IPS DF 6.9 (cell line): ENCODE measurements at regions not wholly inside any gene's neighbourhood (a gene's known extent, or its start where the extent isn't known, plus 50 kb on each side); places are given as distances from the start of the nearest gene placed in this dataset.

Experiments used
- DNase-seq: peaks from one replicate; pipeline ENCODE4 v3.0.0-alpha.2; 2013; ENCODE audit warnings: low read depth, low spot score
- H3K27ac ChIP-seq: one replicate; pipeline ENCODE4 v1.5.1; 2013; ENCODE audit warnings: low read length, control low read depth
- H3K27me3 ChIP-seq: 2 replicates; pipeline ENCODE4 v1.6.1; 2013; ENCODE audit warnings: mild to moderate bottlenecking, low read length; ENCODE audit not compliant: control insufficient read depth, insufficient read depth
- H3K36me3 ChIP-seq: 2 replicates; pipeline ENCODE4 v1.6.1; 2013; ENCODE audit warnings: low read length; ENCODE audit not compliant: control insufficient read depth, insufficient read depth
- H3K4me1 ChIP-seq: 2 replicates; pipeline ENCODE4 v1.6.1; 2013; ENCODE audit warnings: low read length; ENCODE audit not compliant: control insufficient read depth, insufficient read depth
- H3K4me3 ChIP-seq: 2 replicates; pipeline ENCODE4 v1.5.1; 2013; ENCODE audit warnings: mild to moderate bottlenecking, low read length
- H3K9me3 ChIP-seq: 2 replicates; pipeline ENCODE4 v1.6.1; 2013; ENCODE audit warnings: low read length, inconsistent platforms; ENCODE audit not compliant: control insufficient read depth, insufficient read depth
- WGBS: extraction: QIAGEN DNeasy Blood & Tissue Kit; methylation state at CpG from one replicate; pipeline ENCODE4 v1.1.7; 2013; ENCODE audit warnings: mixed read lengths, missing lambda C conversion rate; ENCODE audit not compliant: insufficient read length, insufficient coverage; 5-methylcytosine and 5-hydroxymethylcytosine counted together

- H3K4me3 ChIP-seq, result no peak overlapping the region
- H3K36me3 ChIP-seq, result no peaks in the 10 kb centered on the region
- no peaks in the 10 kb centered on the region for H3K27me3 ChIP-seq
- H3K9me3 ChIP-seq, result no peaks in the 10 kb centered on the region
- no peak overlapping the region for H3K27ac ChIP-seq
- no peak for DNase-seq
- WGBS, result no CpG with 5 or more reads among the region's 2 CpGs
- no peaks in the 10 kb centered on the region for H3K4me1 ChIP-seq
These were observed 160.8 kb upstream of the LNX1 start for GRCh38 chr4:53752124-53752523.

GRCh38 chr4:53748328-53748772 lies 157.1 kb upstream of the LNX1 start:
- Histone ChIP-seq H3K4me3 (no peak overlapping the region), H3K4me1 (0 out of 2 replicates have a peak, but pooled peaks cover 2% of the 10 kb centered on the region), H3K27ac (no peak overlapping the region), H3K9me3 (no peaks in the 10 kb centered on the region), H3K36me3 (no peaks in the 10 kb centered on the region), H3K27me3 (no peaks in the 10 kb centered on the region)
- no peak for DNase-seq
- WGBS, result no CpG with 5 or more reads among the region's 2 CpGs

GRCh38 chr4:53747401-53747800 lies 156.1 kb upstream of the LNX1 start:
- Histone ChIP-seq H3K9me3 (no peaks in the 10 kb centered on the region), H3K27me3 (no peaks in the 10 kb centered on the region), H3K4me1 (0 out of 2 replicates have a peak, but pooled peaks cover 2% of the 10 kb centered on the region), H3K4me3 (no peak overlapping the region), H3K27ac (no peak overlapping the region), H3K36me3 (no peaks in the 10 kb centered on the region)
- no CpG with 5 or more reads among the region's 5 CpGs for WGBS
- no peak for DNase-seq

- no peak for DNase-seq
These were observed 153.3 kb upstream of the LNX1 start for GRCh38 chr4:53744446-53745160.

DNA sequence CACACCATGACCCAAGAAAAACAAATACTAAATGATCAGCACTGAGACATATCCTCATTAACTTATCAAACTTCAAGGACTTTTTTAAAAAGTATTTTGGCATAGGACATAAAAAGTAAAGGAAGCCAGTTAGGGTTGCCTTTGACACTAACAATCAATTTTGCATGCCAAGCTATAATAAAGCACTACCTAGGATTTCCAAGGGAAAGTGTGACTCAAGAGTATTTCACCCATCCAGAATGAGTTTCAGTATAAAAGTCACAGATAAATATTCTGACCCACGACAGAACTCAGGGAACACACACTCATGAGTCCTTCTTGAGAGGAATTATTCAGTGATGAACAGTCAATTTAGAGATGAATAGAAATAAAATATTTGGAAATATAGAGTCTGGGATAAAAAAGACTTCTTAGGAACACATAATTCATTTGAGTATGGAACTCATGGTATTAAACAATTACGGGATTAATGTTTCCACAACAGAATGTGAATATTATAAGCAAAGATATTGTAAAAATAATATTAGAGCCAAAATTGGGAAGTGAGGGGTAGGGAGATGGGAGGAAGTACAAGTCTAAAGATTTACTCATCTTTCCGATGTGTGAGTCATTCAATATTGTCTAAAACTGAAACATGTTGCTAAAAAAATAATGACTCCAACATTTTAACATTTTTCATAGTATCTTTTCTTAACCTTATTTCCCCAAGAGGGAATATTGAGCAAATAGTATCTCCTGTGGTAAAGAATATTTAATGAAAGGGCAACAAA lies 143.5 kb upstream of the LNX1 start:
- Histone ChIP-seq H3K36me3 (no peaks in the 10 kb centered on the region), H3K9me3 (no peaks in the 10 kb centered on the region), H3K27ac (no peak overlapping the region), H3K4me1 (no peaks in the 10 kb centered on the region), H3K27me3 (no peaks in the 10 kb centered on the region), H3K4me3 (no peak overlapping the region)
- no peak for DNase-seq
- no CpG with 5 or more reads among the region's 3 CpGs for WGBS

More at GRCh38 chr4:53744446-53745160, 153.3 kb upstream of the LNX1 start:
- Histone ChIP-seq H3K27me3 (no peaks in the 10 kb centered on the region), H3K9me3 (no peaks in the 10 kb centered on the region), H3K27ac (no peak overlapping the region), H3K36me3 (no peaks in the 10 kb centered on the region), H3K4me3 (no peak overlapping the region), H3K4me1 (0 out of 2 replicates have a peak, but pooled peaks cover 2% of the 10 kb centered on the region)
- no CpG with 5 or more reads among the region's 4 CpGs for WGBS

DNA sequence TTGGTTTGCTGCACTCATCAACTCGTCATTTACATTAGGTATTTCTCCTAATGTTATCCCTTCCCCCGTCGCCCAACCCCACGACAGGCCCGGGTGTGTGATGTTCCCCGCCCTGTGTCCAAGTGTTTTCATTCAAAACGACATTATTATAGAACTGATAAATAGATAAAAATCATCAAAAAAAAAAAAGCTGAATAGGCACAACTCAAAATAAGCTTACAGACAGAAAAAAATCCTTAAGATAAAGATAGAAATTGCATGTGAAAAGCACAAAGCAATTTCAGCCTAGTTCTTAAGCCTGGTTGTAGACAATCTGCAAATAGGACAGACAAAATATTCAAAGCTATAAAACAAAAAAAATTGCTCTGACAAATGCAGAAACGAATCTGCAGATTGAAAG lies 142.9 kb upstream of the LNX1 start:
- H3K4me3 ChIP-seq, result no peak overlapping the region
- no peaks in the 10 kb centered on the region for H3K9me3 ChIP-seq
- no peak for DNase-seq
- no peaks in the 10 kb centered on the region for H3K36me3 ChIP-seq
- no peak overlapping the region for H3K27ac ChIP-seq
- WGBS, result no CpG with 5 or more reads among the region's 8 CpGs
- no peaks in the 10 kb centered on the region for H3K4me1 ChIP-seq
- H3K27me3 ChIP-seq, result no peaks in the 10 kb centered on the region

DNA sequence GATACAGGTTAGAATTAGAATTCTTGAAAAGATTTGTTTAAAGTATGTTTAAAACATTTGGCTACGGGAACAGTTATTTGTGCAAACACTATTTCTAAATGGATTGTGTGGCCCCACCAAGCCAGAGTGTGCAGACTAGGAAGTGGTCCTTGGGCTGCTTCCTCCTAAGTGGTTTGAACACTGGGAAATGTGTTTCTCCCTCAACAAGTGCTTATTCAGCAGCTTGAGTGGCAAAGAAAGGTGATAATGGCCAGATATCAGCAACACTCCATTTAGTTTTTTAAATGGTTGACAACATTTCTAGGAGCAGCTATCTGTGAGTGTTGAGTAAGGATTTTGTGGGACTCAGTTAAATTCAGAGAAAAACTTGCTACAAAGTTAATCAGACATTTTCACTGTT lies 141.4 kb upstream of the LNX1 start:
- H3K36me3 ChIP-seq, result no peaks in the 10 kb centered on the region
- H3K4me3 ChIP-seq, result no peak overlapping the region
- H3K27me3 ChIP-seq, result no peaks in the 10 kb centered on the region
- H3K27ac ChIP-seq, result no peak overlapping the region
- no CpG with 5 or more reads among the region's 1 CpG for WGBS
- no peaks in the 10 kb centered on the region for H3K9me3 ChIP-seq
- DNase-seq, result no peak
- no peaks in the 10 kb centered on the region for H3K4me1 ChIP-seq

GRCh38 chr4:53730031-53730805 lies 138.9 kb upstream of the LNX1 start:
- no CpG with 5 or more reads among the region's 5 CpGs for WGBS
- no peaks in the 10 kb centered on the region for H3K9me3 ChIP-seq
- DNase-seq, result no peak

DNA sequence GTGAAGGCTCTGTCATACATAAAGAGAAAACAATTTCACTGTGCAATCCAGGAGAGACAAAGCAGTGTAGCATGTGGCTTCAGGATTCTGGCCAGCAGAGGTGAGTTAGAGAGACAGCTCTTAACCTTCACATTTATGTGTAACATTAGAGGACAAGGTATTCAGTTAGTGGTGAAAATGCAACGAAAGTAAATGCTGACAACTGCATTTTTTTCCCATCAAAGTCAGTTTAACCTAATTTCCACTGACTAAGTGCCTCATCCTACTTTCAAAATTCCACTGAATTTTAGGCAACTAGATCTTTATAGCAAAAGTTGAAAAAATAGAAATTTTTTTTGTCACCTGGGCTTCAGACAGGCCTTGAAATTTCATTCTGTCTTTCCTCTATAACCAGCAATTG lies 130.8 kb upstream of the LNX1 start:
- Histone ChIP-seq H3K27me3 (no peaks in the 10 kb centered on the region), H3K27ac (no peak overlapping the region), H3K4me1 (no peaks in the 10 kb centered on the region), H3K36me3 (no peaks in the 10 kb centered on the region), H3K9me3 (no peaks in the 10 kb centered on the region), H3K4me3 (no peak overlapping the region)
- DNase-seq, result no peak
- no CpG with 5 or more reads among the region's 1 CpG for WGBS

More at GRCh38 chr4:53730031-53730805, 138.9 kb upstream of the LNX1 start:
- Histone ChIP-seq H3K27me3 (no peaks in the 10 kb centered on the region), H3K27ac (no peak overlapping the region), H3K36me3 (no peaks in the 10 kb centered on the region), H3K4me1 (no peaks in the 10 kb centered on the region), H3K4me3 (no peak overlapping the region)

DNA sequence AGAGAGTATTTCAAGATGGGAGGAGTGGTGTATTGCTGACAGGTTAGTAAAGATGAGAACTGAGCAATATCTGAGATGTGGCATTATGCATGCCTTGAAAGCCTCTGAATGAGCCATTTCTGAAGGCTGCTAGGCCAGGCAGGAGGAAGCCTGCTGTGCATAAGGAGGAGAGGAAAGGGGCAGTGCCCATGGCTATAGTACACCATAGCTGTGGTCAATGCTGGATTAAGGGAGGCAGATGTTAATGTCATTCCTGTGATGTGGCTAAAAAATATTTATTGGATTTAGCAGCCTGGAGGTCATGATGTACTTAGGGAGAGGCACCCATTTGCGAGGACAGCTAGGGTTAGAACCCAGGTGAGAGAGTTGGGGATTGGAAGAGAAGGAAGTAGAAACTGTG lies 130.0 kb upstream of the LNX1 start:
- no peak for DNase-seq
- no peaks in the 10 kb centered on the region for H3K27me3 ChIP-seq
- no peak overlapping the region for H3K27ac ChIP-seq
- no CpG with 5 or more reads among the region's 1 CpG for WGBS
- no peaks in the 10 kb centered on the region for H3K9me3 ChIP-seq
- H3K36me3 ChIP-seq, result no peaks in the 10 kb centered on the region
- H3K4me3 ChIP-seq, result no peak overlapping the region
- H3K4me1 ChIP-seq, result no peaks in the 10 kb centered on the region
